Ascending aorta (tissue), 2 donors: ENCODE measurements at regions not wholly inside any gene's neighbourhood (a gene's known extent, or its start where the extent isn't known, plus 50 kb on each side); places are given as distances from the start of the nearest gene placed in this dataset.

Experiments used
- DNase-seq, 2 donors: peaks; one replicate each; pipeline ENCODE4 v3.0.0-alpha.2; 2019; ENCODE audit warnings: low spot score in 2 of 2
- H3K27ac ChIP-seq, 2 donors: fragments of 200-600 bp; sonication (generic); one replicate each; pipeline ENCODE4 v1.5.1; 2016 to 2017; ENCODE audit warnings: mild to moderate bottlenecking in 1 of 2
- H3K27me3 ChIP-seq: fragments of 200-600 bp; sonication (generic); one replicate; pipeline ENCODE4 v1.5.1; 2017
- H3K36me3 ChIP-seq, 2 donors: fragments of 200-600 bp; sonication (generic); one replicate each; pipeline ENCODE4 v1.5.1; 2016
- H3K4me1 ChIP-seq, 2 donors: fragments of 200-600 bp; sonication (generic); one replicate each; pipeline ENCODE4 v1.5.1; 2016 to 2017; ENCODE audit warnings: mild to moderate bottlenecking in 1 of 2
- H3K4me3 ChIP-seq, 2 donors: fragments of 200-600 bp; sonication (generic); one replicate each; pipeline ENCODE4 v1.5.1; 2016 to 2017; ENCODE audit warnings: mild to moderate bottlenecking in 1 of 2
- H3K9me3 ChIP-seq, 2 donors: fragments of 200-600 bp; sonication (generic); one replicate each; pipeline ENCODE4 v1.5.1; 2016
- CTCF ChIP-seq, 3 experiments: fragments of 200-600 bp in 2 of 3; fragments of 450-650 bp in 1 of 3; sonication (generic) in 2 of 3; IDR thresholded peaks; one replicate each; pipeline ENCODE4 v1.5.1; 2016 to 2019; ENCODE audit warnings: antibody characterized with exemption in 3 of 3, mild to moderate bottlenecking in 1 of 3, moderate library complexity in 1 of 3
- intact Hi-C: fragments of 100-400 bp; cut with DNase I; formaldehyde crosslinking; loops from one replicate; pipeline ENCODE4 v1.15.1; 2023

DNA sequence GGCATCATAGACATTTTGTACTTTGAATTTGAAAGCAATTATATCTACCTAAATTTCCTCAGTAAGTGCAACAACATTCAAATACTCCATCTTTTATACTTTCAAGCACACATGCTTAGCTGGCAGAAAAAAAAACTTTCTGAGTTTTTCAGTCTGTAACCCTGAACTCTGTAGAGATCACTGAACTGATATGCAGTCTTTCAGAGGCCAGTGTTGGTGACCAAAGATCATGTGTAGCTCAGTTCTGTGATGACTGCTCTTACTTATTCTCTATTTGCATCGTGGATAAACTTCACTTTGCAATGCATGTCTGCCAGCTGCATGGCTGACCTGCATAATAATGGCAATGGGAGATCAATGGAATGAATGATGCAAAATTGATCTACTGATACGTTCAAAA, 431.3 kb downstream of the FRK start:
- H3K27ac ChIP-seq = no peak overlapping the region
- H3K36me3 ChIP-seq = no peaks in the 10 kb centered on the region
- no peak for TF ChIP-seq CTCF (IDR thresholded peaks at IDR 0.05)
- H3K27me3 ChIP-seq = no peaks in the 10 kb centered on the region
- H3K9me3 ChIP-seq = no peaks in the 10 kb centered on the region
- no peaks in the 10 kb centered on the region for H3K4me1 ChIP-seq
- H3K4me3 ChIP-seq = no peak overlapping the region
- DNase-seq = no peak
- intact Hi-C loops = no loop called here

GRCh38 chr6:115618256-115618655, 442.4 kb downstream of the FRK start:
- intact Hi-C loops = no loop called here
- Histone ChIP-seq H3K4me3 (no peak overlapping the region), H3K27me3 (no peaks in the 10 kb centered on the region), H3K27ac (no peak overlapping the region), H3K36me3 (no peaks in the 10 kb centered on the region), H3K4me1 (peaks cover 0 to 2% of the 10 kb centered on the region in 2 donors), H3K9me3 (no peaks in the 10 kb centered on the region)
- DNase-seq = no peak
- no peak for TF ChIP-seq CTCF (IDR thresholded peaks at IDR 0.05)

DNA sequence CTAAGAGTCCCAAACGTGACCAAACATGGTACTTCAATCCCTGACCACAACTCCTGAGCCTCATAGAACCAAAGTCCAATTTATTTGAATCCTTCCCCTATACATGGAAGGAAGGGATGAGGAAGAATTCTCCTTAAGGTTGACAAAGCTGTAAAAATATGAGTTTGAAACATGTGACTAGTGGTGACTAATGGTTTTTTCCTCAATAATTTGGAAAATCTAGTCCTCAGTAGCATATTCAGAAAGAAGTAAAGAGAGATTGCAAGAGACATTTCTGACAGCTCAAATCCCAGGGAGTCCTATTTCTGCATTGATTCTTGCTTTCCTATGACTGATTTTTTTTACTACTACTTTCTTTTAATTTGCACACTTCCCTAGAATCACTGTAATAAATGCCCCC, 443.7 kb downstream of the FRK start:
- no peak overlapping the region for H3K27ac ChIP-seq
- no peaks in the 10 kb centered on the region for H3K36me3 ChIP-seq
- no peaks in the 10 kb centered on the region for H3K27me3 ChIP-seq
- H3K4me3 ChIP-seq = no peak overlapping the region
- peaks cover 0 to 2% of the 10 kb centered on the region in 2 donors for H3K4me1 ChIP-seq
- no peak for TF ChIP-seq CTCF (IDR thresholded peaks at IDR 0.05)
- no peak for DNase-seq
- intact Hi-C loops = no loop called here
- no peaks in the 10 kb centered on the region for H3K9me3 ChIP-seq

DNA sequence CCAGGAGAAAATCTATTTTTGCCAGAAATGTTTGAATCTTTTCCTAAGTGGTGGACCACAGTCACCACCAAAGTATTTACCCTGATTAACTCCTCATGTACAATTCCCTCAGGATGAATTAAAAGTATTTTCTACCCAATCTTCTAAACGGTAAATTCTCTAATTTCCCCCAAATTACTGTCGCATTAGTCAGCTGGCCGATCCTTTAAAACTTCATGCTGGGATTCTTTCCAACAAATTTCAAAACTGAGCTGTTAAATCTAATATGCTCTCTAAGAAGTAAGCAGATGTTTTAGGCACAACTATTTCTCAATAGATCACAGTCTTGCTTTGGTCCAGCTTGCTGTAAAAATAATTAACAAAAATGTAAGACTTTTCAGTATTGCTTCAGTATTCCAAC, 447.2 kb downstream of the FRK start:
- Histone ChIP-seq H3K9me3 (no peaks in the 10 kb centered on the region), H3K36me3 (no peaks in the 10 kb centered on the region), H3K27me3 (no peaks in the 10 kb centered on the region), H3K27ac (no peak overlapping the region), H3K4me3 (no peak overlapping the region), H3K4me1 (peaks cover 0 to 2% of the 10 kb centered on the region in 2 donors)
- no peak for DNase-seq
- intact Hi-C loops = no loop called here
- no peak for TF ChIP-seq CTCF (IDR thresholded peaks at IDR 0.05)

- Histone ChIP-seq H3K9me3 (no peaks in the 10 kb centered on the region), H3K36me3 (no peaks in the 10 kb centered on the region), H3K27me3 (no peaks in the 10 kb centered on the region), H3K27ac (no peak overlapping the region), H3K4me1 (peaks cover 0 to 2% of the 10 kb centered on the region in 2 donors), H3K4me3 (no peak overlapping the region)
- no peak for TF ChIP-seq CTCF (IDR thresholded peaks at IDR 0.05)
- intact Hi-C loops = no loop called here
- no peak for DNase-seq
These were observed 447.8 kb downstream of the FRK start for GRCh38 chr6:115612796-115613479.

DNA sequence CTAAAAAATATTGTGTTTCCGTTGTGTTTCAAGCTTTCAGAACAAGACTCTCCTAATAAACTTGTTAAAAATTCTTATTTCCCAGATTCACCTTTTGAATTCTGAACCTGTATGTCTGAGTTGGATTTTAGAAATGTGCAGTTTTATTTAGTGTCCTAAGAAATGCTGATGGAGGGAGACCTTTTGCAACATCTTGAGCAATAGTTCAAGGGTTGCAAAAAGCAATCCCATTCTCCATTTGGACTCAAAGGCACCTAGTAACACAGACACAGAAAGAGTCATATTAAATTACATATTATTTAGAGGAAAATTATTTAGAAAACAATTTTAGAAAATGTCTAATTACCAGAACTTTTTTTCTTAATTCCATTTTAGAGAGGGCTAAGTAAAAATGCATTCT, 448.5 kb downstream of the FRK start:
- Histone ChIP-seq H3K36me3 (no peaks in the 10 kb centered on the region), H3K4me1 (peaks cover 0 to 2% of the 10 kb centered on the region in 2 donors), H3K27me3 (no peaks in the 10 kb centered on the region), H3K4me3 (no peak overlapping the region), H3K27ac (no peak overlapping the region), H3K9me3 (no peaks in the 10 kb centered on the region)
- TF ChIP-seq CTCF (IDR thresholded peaks at IDR 0.05) = no peak
- DNase-seq = no peak
- intact Hi-C loops = no loop called here
